HEK293 (cell line): ENCODE measurements at regions not wholly inside any gene's neighbourhood (a gene's known extent, or its start where the extent isn't known, plus 50 kb on each side); places are given as distances from the start of the nearest gene placed in this dataset.

Source experiments
- CTCF ChIA-PET: fragments of 350-600 bp; formaldehyde crosslinking; extraction: SDS; loops from one replicate; lab custom pipeline; 2021; ENCODE audit warnings: antibody characterized with exemption; lab: Yijun Ruan, JAX
- POLR2A ChIA-PET: fragments of 300-600 bp; formaldehyde crosslinking; extraction: SDS; loops from one replicate; lab custom pipeline; 2020; ENCODE audit warnings: antibody characterized with exemption, inconsistent platforms; lab: Yijun Ruan, JAX
- H3K27ac ChIP-seq: fragments of 200-500 bp; sonication (Bioruptor generic); 2 replicates; pipeline ENCODE4 v1.5.1; 2014; ENCODE audit warnings: low read depth, low read length, control low read depth, inconsistent platforms; ENCODE audit errors: extremely low read depth
- H3K36me3 ChIP-seq, 2 experiments: fragments of 200-500 bp in 1 of 2; sonication (Bioruptor generic) in 1 of 2; 1 replicate in 1 of 2; 2 replicates in 1 of 2; pipeline ENCODE4 v1.5.1; 2014 to 2017; ENCODE audit warnings: inconsistent platforms in 2 of 2, low read length in 2 of 2; ENCODE audit not compliant: control insufficient read depth in 2 of 2, insufficient read depth in 1 of 2
- H3K4me1 ChIP-seq: fragments of 200-500 bp; sonication (Bioruptor generic); 2 replicates; pipeline ENCODE4 v1.5.1; 2014; ENCODE audit warnings: mild to moderate bottlenecking, low read length, inconsistent platforms; ENCODE audit not compliant: control insufficient read depth, insufficient read depth
- H3K4me3 ChIP-seq: 2 replicates; pipeline ENCODE4 v1.5.1; 2011; ENCODE audit warnings: low read depth, mild to moderate bottlenecking, control low read depth, low read length, moderate library complexity
- H3K9me3 ChIP-seq: fragments of 200-500 bp; sonication (Bioruptor generic); 2 replicates; pipeline ENCODE4 v1.5.1; 2014; ENCODE audit warnings: low read depth, low read length, inconsistent platforms; ENCODE audit not compliant: control insufficient read depth, insufficient read depth
- FEZF1 ChIP-seq: fragments of 450-650 bp; formaldehyde crosslinking; IDR thresholded peaks from 2 replicates; pipeline ENCODE4 v1.5.1; 2016; ENCODE audit warnings: missing biosample characterization, missing genetic modification characterization
- GLIS2 ChIP-seq: fragments of 450-650 bp; formaldehyde crosslinking; IDR thresholded peaks from 2 replicates; pipeline ENCODE4 v1.5.1; 2016; ENCODE audit warnings: missing biosample characterization, missing genetic modification characterization
- HIC1 ChIP-seq: fragments of 450-650 bp; formaldehyde crosslinking; IDR thresholded peaks from 2 replicates; pipeline ENCODE4 v1.5.1; 2016; ENCODE audit warnings: missing biosample characterization, missing genetic modification characterization
- MEIS1 ChIP-seq: sonication (generic); formaldehyde crosslinking; IDR thresholded peaks from 2 replicates; pipeline ENCODE4 v1.8.1; 2022; ENCODE audit warnings: missing genetic modification reagents, mild to moderate bottlenecking, borderline replicate concordance
- OSR2 ChIP-seq: fragments of 450-650 bp; formaldehyde crosslinking; IDR thresholded peaks from 2 replicates; pipeline ENCODE4 v1.5.1; 2016; ENCODE audit warnings: missing biosample characterization, missing genetic modification characterization
- REST ChIP-seq: fragments of 450-650 bp; formaldehyde crosslinking; IDR thresholded peaks from 2 replicates; pipeline ENCODE4 v1.5.1; 2016; ENCODE audit warnings: missing biosample characterization, missing genetic modification characterization
- SETDB1 ChIP-seq: IDR thresholded peaks from one replicate; pipeline ENCODE4 v1.6.1; 2017; ENCODE audit warnings: mild to moderate bottlenecking, low read length, moderate library complexity, mixed read lengths; ENCODE audit not compliant: insufficient read length
- YY1 ChIP-seq: fragments of 450-650 bp; formaldehyde crosslinking; IDR thresholded peaks from 2 replicates; pipeline ENCODE4 v1.5.1; 2018; ENCODE audit warnings: missing biosample characterization, missing genetic modification characterization
- YY2 ChIP-seq: fragments of 450-650 bp; formaldehyde crosslinking; IDR thresholded peaks from 2 replicates; pipeline ENCODE4 v1.5.1; 2016; ENCODE audit warnings: missing biosample characterization, missing genetic modification characterization
- ZBTB7A ChIP-seq: fragments of 450-650 bp; formaldehyde crosslinking; IDR thresholded peaks from 2 replicates; pipeline ENCODE4 v1.5.1; 2016; ENCODE audit warnings: low read depth, missing biosample characterization, missing genetic modification characterization
- ZFP3 ChIP-seq: fragments of 450-650 bp; formaldehyde crosslinking; IDR thresholded peaks from 2 replicates; pipeline ENCODE4 v1.5.1; 2016; ENCODE audit warnings: low read depth, missing biosample characterization, missing genetic modification characterization
- ZFP37 ChIP-seq: fragments of 450-650 bp; formaldehyde crosslinking; IDR thresholded peaks from 2 replicates; pipeline ENCODE4 v1.5.1; 2016; ENCODE audit warnings: missing biosample characterization, missing genetic modification characterization
- ZNF121 ChIP-seq: fragments of 450-650 bp; formaldehyde crosslinking; IDR thresholded peaks from 2 replicates; pipeline ENCODE4 v1.5.1; 2016; ENCODE audit warnings: missing biosample characterization, missing genetic modification characterization
- ZNF138 ChIP-seq: fragments of 450-650 bp; formaldehyde crosslinking; IDR thresholded peaks from 2 replicates; pipeline ENCODE4 v1.5.1; 2016; ENCODE audit warnings: missing biosample characterization, missing genetic modification characterization, borderline replicate concordance
- ZNF18 ChIP-seq: fragments of 450-650 bp; formaldehyde crosslinking; IDR thresholded peaks from 2 replicates; pipeline ENCODE4 v1.5.1; 2016; ENCODE audit warnings: missing biosample characterization, missing genetic modification characterization
- ZNF2 ChIP-seq: fragments of 450-650 bp; formaldehyde crosslinking; IDR thresholded peaks from 2 replicates; pipeline ENCODE4 v1.5.1; 2016; ENCODE audit warnings: missing biosample characterization, missing genetic modification characterization
- ZNF354C ChIP-seq: fragments of 450-650 bp; formaldehyde crosslinking; IDR thresholded peaks from 2 replicates; pipeline ENCODE4 v1.5.1; 2016; ENCODE audit warnings: missing biosample characterization, missing genetic modification characterization, low read depth, borderline replicate concordance
- ZNF366 ChIP-seq: fragments of 450-650 bp; formaldehyde crosslinking; conservative IDR thresholded peaks from 2 replicates; pipeline ENCODE4 v1.5.1; 2016; ENCODE audit warnings: missing biosample characterization, missing genetic modification characterization
- ZNF391 ChIP-seq: fragments of 450-650 bp; formaldehyde crosslinking; IDR thresholded peaks from 2 replicates; pipeline ENCODE4 v1.5.1; 2016; ENCODE audit warnings: low read depth, missing biosample characterization, missing genetic modification characterization, borderline replicate concordance
- ZNF426 ChIP-seq: fragments of 450-650 bp; formaldehyde crosslinking; IDR thresholded peaks from 2 replicates; pipeline ENCODE4 v1.5.1; 2017; ENCODE audit warnings: missing biosample characterization, missing genetic modification characterization, mild to moderate bottlenecking, inconsistent platforms, moderate library complexity
- ZNF488 ChIP-seq: fragments of 450-650 bp; formaldehyde crosslinking; IDR thresholded peaks from 2 replicates; pipeline ENCODE4 v1.5.1; 2016; ENCODE audit warnings: missing biosample characterization, missing genetic modification characterization
- ZNF558 ChIP-seq: fragments of 450-650 bp; formaldehyde crosslinking; IDR thresholded peaks from 2 replicates; pipeline ENCODE4 v1.5.1; 2016; ENCODE audit warnings: missing biosample characterization, missing genetic modification characterization
- ZNF585B ChIP-seq: fragments of 450-650 bp; formaldehyde crosslinking; IDR thresholded peaks from 2 replicates; pipeline ENCODE4 v1.5.1; 2016; ENCODE audit warnings: missing biosample characterization, missing genetic modification characterization
- ZNF658 ChIP-seq: fragments of 450-650 bp; formaldehyde crosslinking; IDR thresholded peaks from 2 replicates; pipeline ENCODE4; 2016; ENCODE audit warnings: missing biosample characterization, missing genetic modification characterization
- ZNF76 ChIP-seq: fragments of 450-650 bp; formaldehyde crosslinking; IDR thresholded peaks from 2 replicates; pipeline ENCODE4; 2016; ENCODE audit warnings: low read depth, missing biosample characterization, missing genetic modification characterization, borderline replicate concordance
- ZNF791 ChIP-seq: fragments of 450-650 bp; formaldehyde crosslinking; IDR thresholded peaks from 2 replicates; pipeline ENCODE4 v1.5.1; 2016; ENCODE audit warnings: missing biosample characterization, missing genetic modification characterization
- ZNF843 ChIP-seq: fragments of 450-650 bp; formaldehyde crosslinking; IDR thresholded peaks from 2 replicates; pipeline ENCODE4 v1.5.1; 2016; ENCODE audit warnings: missing biosample characterization, missing genetic modification characterization

- no peaks in the 10 kb centered on the region for H3K9me3 ChIP-seq
- POLR2A ChIA-PET, result no interaction called here
- TF ChIP-seq HIC1 (peak; percentile 29; the same call in 1 of the 2 replicates), YY1 (tag by site-specific recombination) (no peak), FEZF1 (tag by site-specific recombination) (peak; percentile 8; the same call in 1 of the 2 replicates), OSR2 (0 out of 2 replicates have a peak, but pooled peaks have one; percentile 17), GLIS2 (tag by site-specific recombination) (no peak), YY2 (no peak), ZNF843 (0 out of 2 replicates have a peak, but pooled peaks have one; percentile 27)
Measured at GRCh38 chr3:144273601-144274000, 302.0 kb downstream of the DIPK2A start.

GRCh38 chr3:144275005-144275404 is 303.4 kb downstream of the DIPK2A start:
- CTCF ChIA-PET, result no interaction called here
- TF ChIP-seq ZNF658, result no peak
- no peak for TF ChIP-seq MEIS1 (CRISPR knock-in tag)
- TF ChIP-seq ZNF76, result no peak
- no peak for TF ChIP-seq ZNF585B (tag by site-specific recombination)
- no peak for TF ChIP-seq ZFP3
- TF ChIP-seq ZNF426 (tag by site-specific recombination), result no peak
- TF ChIP-seq ZNF558, result no peak
- TF ChIP-seq REST (tag by site-specific recombination), result no peak
- TF ChIP-seq ZNF138 (tag by site-specific recombination), result no peak
- TF ChIP-seq ZNF18, result no peak
- H3K4me1 ChIP-seq, result peaks cover 7% of the 10 kb centered on the region
- no peak overlapping the region for H3K4me3 ChIP-seq
- POLR2A ChIA-PET, result no interaction called here
- no peaks in the 10 kb centered on the region for H3K36me3 ChIP-seq
- no peaks in the 10 kb centered on the region for H3K9me3 ChIP-seq
- no peak overlapping the region for H3K27ac ChIP-seq

More at GRCh38 chr3:144273601-144274000, 302.0 kb downstream of the DIPK2A start:
- CTCF ChIA-PET, result no interaction called here
- H3K36me3 ChIP-seq, result no peaks in the 10 kb centered on the region
- no peak overlapping the region for H3K4me3 ChIP-seq
- H3K4me1 ChIP-seq, result peaks cover 7% of the 10 kb centered on the region
- H3K27ac ChIP-seq, result no peak overlapping the region

GRCh38 chr3:144282313-144282712 is 310.7 kb downstream of the DIPK2A start:
- H3K36me3 ChIP-seq, result no peaks in the 10 kb centered on the region
- H3K4me1 ChIP-seq, result no peaks in the 10 kb centered on the region
- no peaks in the 10 kb centered on the region for H3K9me3 ChIP-seq
- no peak overlapping the region for H3K4me3 ChIP-seq
- ChIA-PET POLR2A (no interaction called here), CTCF (no interaction called here)
- H3K27ac ChIP-seq, result no peak overlapping the region
- TF ChIP-seq ZNF791 (tag by site-specific recombination) (no peak), YY2 (no peak), ZNF121 (tag by site-specific recombination) (no peak), ZNF2 (tag by site-specific recombination) (no peak), SETDB1 (no peak), ZNF354C (tag by site-specific recombination) (no peak), ZNF366 (tag by site-specific recombination) (no peak), ZNF391 (no peak), ZFP37 (no peak), ZNF488 (tag by site-specific recombination) (no peak), MEIS1 (CRISPR knock-in tag) (no peak), ZBTB7A (tag by site-specific recombination) (no peak)
